ENCODE measurements at regions not wholly inside any gene's neighbourhood (a gene's known extent, or its start where the extent isn't known, plus 50 kb on each side); places are given as distances from the start of the nearest gene placed in this dataset.
"Not testable (repeated sequence)": the region's sequence is repeated elsewhere in the genome, so short reads cannot be mapped to it uniquely, and the experiment has no call there.

DNA sequence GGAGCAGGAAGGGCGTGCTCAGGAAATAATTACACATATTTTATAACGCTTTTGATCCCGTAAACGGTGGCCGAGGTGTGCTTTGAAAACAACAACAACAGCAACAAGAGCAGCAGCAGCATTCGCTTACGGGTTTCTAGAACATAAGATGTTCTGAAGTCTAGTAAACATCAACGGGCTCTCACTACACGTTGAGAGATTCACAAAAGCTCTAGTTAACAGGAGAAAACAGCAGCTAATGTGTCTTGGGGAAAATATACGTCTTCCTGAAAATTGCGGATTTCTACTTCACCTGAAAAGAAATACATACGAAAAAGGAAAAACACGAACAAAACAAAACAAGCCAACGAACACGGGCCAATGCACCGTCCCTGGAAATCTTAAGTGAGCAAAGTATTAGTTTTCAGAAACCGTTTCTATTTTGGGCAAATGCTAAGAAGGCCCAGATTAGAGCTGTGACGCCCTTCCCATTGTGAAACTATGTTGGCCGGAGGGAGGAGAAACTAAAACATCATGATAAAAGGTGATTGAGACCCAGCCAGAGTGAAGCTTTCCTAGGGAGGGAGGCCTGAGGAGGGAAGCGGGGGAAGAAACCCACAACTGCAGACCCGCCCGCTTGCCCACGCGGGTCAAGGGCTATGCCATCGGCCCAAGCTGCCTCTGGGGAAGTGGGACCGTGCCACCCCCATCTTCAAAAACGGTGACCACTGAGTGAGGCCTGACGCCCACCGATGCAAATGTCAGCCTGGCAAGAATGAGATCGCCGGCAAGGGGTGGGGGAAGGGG is 105.9 kb upstream of the ANKRD30BL start:
- H2AFZ ChIP-seq (ENCODE audit: low read depth); H3K36me3 ChIP-seq (replicated peaks in 1 of 2; ENCODE audit: control insufficient read depth in 1 of 2, insufficient read depth in 2 of 2, low read length in 1 of 2); H3K9me2 ChIP-seq; H3K9ac ChIP-seq; H3K4me3 ChIP-seq (ENCODE audit: low read depth in 2 of 2, low read length in 1 of 2); DNase-seq; H3K79me2 ChIP-seq (ENCODE audit: insufficient read depth); CTCF ChIA-PET; H3K27me3 ChIP-seq (ENCODE audit: insufficient read depth); H3K4me1 ChIP-seq (ENCODE audit: control insufficient read depth in 1 of 2, insufficient read depth in 2 of 2, low read depth in 1 of 2, low read length in 1 of 2); H3K4me2 ChIP-seq; H4K20me1 ChIP-seq (ENCODE audit: insufficient read depth); H3K27ac ChIP-seq (ENCODE audit: low read depth in 2 of 2, low read length in 1 of 2); H3F3A ChIP-seq (replicated peaks; ENCODE audit: insufficient read depth); POLR2A ChIA-PET; H3K9me3 ChIP-seq: not testable (repeated sequence)
- 70% methylated on average over 31 of the region's 31 CpGs for WGBS (ENCODE audit: low lambda C conversion rate)

DNA sequence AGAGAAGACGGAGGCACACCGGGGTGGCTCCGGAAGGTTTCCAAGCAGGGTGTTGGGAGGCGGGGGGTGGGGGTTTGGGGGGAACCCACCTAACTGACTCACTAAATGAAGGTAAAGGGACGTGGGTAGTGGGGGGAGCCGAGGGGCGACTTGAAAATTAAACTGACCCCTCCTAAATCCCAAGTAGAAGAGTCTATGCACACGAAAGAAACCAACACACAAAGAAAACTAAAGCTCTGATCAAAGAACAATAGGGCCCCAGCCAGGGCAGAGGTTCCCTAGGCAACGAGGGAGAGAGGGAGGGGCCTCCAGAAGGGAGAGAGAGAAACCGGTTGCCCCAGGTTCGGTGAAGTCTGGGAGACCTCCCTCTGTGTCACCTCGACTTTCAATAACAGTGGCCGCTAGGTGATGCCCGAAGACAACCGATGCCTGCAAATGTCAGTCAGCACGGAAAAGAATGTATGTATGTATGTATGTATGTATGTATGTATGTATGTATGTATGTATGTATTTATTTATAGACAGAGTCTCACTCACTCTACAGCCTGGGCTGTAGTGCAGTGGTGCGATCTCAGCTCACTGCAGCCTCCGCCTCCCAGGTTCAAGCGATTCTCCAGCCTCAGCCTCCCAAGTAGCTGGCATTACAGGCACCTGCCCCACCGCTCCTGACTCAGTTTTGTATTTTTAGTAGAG is 106.7 kb upstream of the ANKRD30BL start:
- H3K36me3 ChIP-seq (replicated peaks in 1 of 2; ENCODE audit: control insufficient read depth in 1 of 2, insufficient read depth in 2 of 2, low read length in 1 of 2); H3K27me3 ChIP-seq (ENCODE audit: insufficient read depth); H3K4me1 ChIP-seq (ENCODE audit: control insufficient read depth in 1 of 2, insufficient read depth in 2 of 2, low read depth in 1 of 2, low read length in 1 of 2); POLR2A ChIA-PET; H3K79me2 ChIP-seq (ENCODE audit: insufficient read depth); H3K9me3 ChIP-seq; H3K4me3 ChIP-seq (ENCODE audit: low read depth in 2 of 2, low read length in 1 of 2); CTCF ChIA-PET; H4K20me1 ChIP-seq (ENCODE audit: insufficient read depth); H3K27ac ChIP-seq (ENCODE audit: low read depth in 2 of 2, low read length in 1 of 2); H3K9ac ChIP-seq; DNase-seq; H3K4me2 ChIP-seq; H3F3A ChIP-seq (replicated peaks; ENCODE audit: insufficient read depth); H2AFZ ChIP-seq (ENCODE audit: low read depth); H3K9me2 ChIP-seq: not testable (repeated sequence)
- 50% methylated on average over 20 of the region's 20 CpGs for WGBS (ENCODE audit: low lambda C conversion rate)
- TF ChIP-seq, protein P1, sequence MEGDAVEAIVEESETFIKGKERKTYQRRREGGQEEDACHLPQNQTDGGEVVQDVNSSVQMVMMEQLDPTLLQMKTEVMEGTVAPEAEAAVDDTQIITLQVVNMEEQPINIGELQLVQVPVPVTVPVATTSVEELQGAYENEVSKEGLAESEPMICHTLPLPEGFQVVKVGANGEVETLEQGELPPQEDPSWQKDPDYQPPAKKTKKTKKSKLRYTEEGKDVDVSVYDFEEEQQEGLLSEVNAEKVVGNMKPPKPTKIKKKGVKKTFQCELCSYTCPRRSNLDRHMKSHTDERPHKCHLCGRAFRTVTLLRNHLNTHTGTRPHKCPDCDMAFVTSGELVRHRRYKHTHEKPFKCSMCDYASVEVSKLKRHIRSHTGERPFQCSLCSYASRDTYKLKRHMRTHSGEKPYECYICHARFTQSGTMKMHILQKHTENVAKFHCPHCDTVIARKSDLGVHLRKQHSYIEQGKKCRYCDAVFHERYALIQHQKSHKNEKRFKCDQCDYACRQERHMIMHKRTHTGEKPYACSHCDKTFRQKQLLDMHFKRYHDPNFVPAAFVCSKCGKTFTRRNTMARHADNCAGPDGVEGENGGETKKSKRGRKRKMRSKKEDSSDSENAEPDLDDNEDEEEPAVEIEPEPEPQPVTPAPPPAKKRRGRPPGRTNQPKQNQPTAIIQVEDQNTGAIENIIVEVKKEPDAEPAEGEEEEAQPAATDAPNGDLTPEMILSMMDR (IDR thresholded peaks at IDR 0.05): peak; percentile 44
- TF ChIP-seq RAD21 (IDR thresholded peaks at IDR 0.05; ENCODE audit: low read length) (peak; percentile 62), SMC3 (IDR thresholded peaks at IDR 0.05; ENCODE audit: low read depth, low read length) (peak; percentile 25; the same call in 1 of the 2 replicates)

DNA sequence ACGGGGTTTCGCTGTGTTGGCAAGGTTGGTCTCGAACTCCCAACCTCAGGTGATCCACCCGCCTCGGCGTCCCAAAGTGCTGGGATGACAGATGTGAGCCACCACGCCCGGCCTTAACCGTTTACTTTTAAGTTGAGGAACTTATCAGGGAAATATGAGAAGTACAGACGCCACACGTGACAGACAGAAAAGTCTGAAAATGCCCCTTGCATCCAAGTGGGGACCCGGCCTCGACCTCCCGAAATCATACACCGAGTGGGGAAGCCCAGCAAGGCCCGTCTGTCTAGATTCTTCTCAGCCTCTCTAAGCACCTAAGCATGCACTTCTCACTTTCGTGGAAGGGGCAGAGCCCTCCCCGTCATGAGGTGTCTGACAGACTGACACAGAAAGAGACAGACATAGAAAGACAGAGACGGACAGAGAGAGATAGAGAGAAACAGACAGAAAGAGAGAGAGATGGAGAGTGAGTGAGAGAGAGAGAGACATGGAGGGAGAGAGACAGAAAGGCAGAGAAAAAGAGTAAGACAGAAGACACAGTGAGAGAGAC is 107.3 kb upstream of the ANKRD30BL start:
- POLR2A ChIA-PET: no interaction called here
- Histone ChIP-seq H3K9ac (no peak overlapping the region), H3K4me1 (ENCODE audit: control insufficient read depth in 1 of 2, insufficient read depth in 2 of 2, low read depth in 1 of 2, low read length in 1 of 2) (no peaks in the 10 kb centered on the region), H3K27ac (ENCODE audit: low read depth in 2 of 2, low read length in 1 of 2) (no peak overlapping the region), H3K9me2 (no peaks in the 10 kb centered on the region), H4K20me1 (ENCODE audit: insufficient read depth) (no peaks in the 10 kb centered on the region), H3K4me3 (ENCODE audit: low read depth in 2 of 2, low read length in 1 of 2) (no peak overlapping the region; a peak in 1 of 4 replicates), H2AFZ (ENCODE audit: low read depth) (no peak overlapping the region), H3K36me3 (replicated peaks in 1 of 2; ENCODE audit: control insufficient read depth in 1 of 2, insufficient read depth in 2 of 2, low read length in 1 of 2) (no peaks in the 10 kb centered on the region), H3K4me2 (no peak overlapping the region), H3K9me3 (no peaks in the 10 kb centered on the region), H3F3A (replicated peaks; ENCODE audit: insufficient read depth) (no peaks in the 10 kb centered on the region), H3K79me2 (ENCODE audit: insufficient read depth) (no peaks in the 10 kb centered on the region), H3K27me3 (ENCODE audit: insufficient read depth) (peaks cover 4% of the 10 kb centered on the region; the same call in 1 of the 2 replicates)
- DNase-seq: no peak
- 61% methylated on average over 19 of the region's 19 CpGs for WGBS (ENCODE audit: low lambda C conversion rate)
- CTCF ChIA-PET: no interaction called here
- TF ChIP-seq, protein P2, sequence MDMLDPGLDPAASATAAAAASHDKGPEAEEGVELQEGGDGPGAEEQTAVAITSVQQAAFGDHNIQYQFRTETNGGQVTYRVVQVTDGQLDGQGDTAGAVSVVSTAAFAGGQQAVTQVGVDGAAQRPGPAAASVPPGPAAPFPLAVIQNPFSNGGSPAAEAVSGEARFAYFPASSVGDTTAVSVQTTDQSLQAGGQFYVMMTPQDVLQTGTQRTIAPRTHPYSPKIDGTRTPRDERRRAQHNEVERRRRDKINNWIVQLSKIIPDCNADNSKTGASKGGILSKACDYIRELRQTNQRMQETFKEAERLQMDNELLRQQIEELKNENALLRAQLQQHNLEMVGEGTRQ (IDR thresholded peaks at IDR 0.05; ENCODE audit: borderline replicate concordance, low read depth, low read length): no peak
- TF ChIP-seq MEF2A (IDR thresholded peaks at IDR 0.05; ENCODE audit: borderline replicate concordance, low read depth) (no peak), JUND (IDR thresholded peaks at IDR 0.05) (no peak), CHD2 (IDR thresholded peaks at IDR 0.05; ENCODE audit: low read length, partially characterized antibody) (no peak), NRF1 (IDR thresholded peaks at IDR 0.05; ENCODE audit: low read depth, low read length) (no peak), POLR2AphosphoS5 (IDR thresholded peaks at IDR 0.05; ENCODE audit: low read depth, low read length) (no peak), TEAD4 (IDR thresholded peaks at IDR 0.05; ENCODE audit: borderline replicate concordance, insufficient read depth) (no peak), RAD21 (IDR thresholded peaks at IDR 0.05; ENCODE audit: low read length) (no peak)
- TF ChIP-seq, protein P3, sequence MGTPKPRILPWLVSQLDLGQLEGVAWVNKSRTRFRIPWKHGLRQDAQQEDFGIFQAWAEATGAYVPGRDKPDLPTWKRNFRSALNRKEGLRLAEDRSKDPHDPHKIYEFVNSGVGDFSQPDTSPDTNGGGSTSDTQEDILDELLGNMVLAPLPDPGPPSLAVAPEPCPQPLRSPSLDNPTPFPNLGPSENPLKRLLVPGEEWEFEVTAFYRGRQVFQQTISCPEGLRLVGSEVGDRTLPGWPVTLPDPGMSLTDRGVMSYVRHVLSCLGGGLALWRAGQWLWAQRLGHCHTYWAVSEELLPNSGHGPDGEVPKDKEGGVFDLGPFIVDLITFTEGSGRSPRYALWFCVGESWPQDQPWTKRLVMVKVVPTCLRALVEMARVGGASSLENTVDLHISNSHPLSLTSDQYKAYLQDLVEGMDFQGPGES (IDR thresholded peaks at IDR 0.05; ENCODE audit: low read depth, low read length): no peak
- TF ChIP-seq, protein P4, sequence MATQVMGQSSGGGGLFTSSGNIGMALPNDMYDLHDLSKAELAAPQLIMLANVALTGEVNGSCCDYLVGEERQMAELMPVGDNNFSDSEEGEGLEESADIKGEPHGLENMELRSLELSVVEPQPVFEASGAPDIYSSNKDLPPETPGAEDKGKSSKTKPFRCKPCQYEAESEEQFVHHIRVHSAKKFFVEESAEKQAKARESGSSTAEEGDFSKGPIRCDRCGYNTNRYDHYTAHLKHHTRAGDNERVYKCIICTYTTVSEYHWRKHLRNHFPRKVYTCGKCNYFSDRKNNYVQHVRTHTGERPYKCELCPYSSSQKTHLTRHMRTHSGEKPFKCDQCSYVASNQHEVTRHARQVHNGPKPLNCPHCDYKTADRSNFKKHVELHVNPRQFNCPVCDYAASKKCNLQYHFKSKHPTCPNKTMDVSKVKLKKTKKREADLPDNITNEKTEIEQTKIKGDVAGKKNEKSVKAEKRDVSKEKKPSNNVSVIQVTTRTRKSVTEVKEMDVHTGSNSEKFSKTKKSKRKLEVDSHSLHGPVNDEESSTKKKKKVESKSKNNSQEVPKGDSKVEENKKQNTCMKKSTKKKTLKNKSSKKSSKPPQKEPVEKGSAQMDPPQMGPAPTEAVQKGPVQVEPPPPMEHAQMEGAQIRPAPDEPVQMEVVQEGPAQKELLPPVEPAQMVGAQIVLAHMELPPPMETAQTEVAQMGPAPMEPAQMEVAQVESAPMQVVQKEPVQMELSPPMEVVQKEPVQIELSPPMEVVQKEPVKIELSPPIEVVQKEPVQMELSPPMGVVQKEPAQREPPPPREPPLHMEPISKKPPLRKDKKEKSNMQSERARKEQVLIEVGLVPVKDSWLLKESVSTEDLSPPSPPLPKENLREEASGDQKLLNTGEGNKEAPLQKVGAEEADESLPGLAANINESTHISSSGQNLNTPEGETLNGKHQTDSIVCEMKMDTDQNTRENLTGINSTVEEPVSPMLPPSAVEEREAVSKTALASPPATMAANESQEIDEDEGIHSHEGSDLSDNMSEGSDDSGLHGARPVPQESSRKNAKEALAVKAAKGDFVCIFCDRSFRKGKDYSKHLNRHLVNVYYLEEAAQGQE (IDR thresholded peaks at IDR 0.05; ENCODE audit: low read depth, low read length): no peak
